Stimulated activated CD4-positive, alpha-beta T cell treated with anti-CD3 and anti-CD28 coated beads, Interleukin-4, amount 100 ng/mL, for 1 hour (primary cell): ENCODE measurements at regions not wholly inside any gene's neighbourhood (a gene's known extent, or its start where the extent isn't known, plus 50 kb on each side); places are given as distances from the start of the nearest gene placed in this dataset.
"Not testable (repeated sequence)": the region's sequence is repeated elsewhere in the genome, so short reads cannot be mapped to it uniquely, and the experiment has no call there.

Experiments used
- DNase-seq: peaks from one replicate; pipeline ENCODE4 v3.0.0-alpha.2; 2020

DNA sequence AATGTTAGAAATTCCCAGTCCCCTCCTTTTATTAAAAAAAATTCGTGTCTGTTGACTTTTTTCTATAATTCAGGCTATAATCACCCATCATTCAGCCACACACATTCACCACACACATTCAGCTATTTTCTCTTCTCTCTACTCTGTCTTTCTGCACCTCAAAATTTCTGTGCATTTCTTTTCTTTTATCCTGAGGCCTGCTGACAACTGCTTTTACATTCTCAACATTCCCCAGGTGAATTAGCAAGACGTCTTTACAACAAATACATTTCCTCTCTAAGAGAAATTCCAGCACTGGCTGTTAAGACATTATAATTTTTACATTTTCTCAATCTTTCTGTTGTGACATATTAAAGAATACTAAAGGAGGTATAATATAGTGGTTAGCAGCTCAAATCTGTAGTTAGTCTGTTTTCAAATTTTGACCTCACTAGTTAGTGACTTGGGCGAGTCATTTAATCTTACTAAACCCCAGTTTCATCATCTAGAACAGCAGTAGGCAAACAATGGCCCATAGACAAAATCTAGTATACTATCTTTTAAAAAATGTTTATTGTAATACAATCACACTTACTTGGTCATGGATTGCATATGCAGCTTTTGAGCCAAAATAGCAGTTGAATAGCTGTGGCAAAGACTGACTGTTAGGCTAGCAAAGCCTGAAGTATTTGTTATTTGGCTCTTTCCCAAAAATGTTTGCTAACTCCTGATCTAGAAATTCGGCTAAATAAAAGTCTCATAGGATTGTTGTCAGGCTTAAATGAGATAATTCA is 350.7 kb downstream of the NSUN3 start:
- no peak for DNase-seq

DNA sequence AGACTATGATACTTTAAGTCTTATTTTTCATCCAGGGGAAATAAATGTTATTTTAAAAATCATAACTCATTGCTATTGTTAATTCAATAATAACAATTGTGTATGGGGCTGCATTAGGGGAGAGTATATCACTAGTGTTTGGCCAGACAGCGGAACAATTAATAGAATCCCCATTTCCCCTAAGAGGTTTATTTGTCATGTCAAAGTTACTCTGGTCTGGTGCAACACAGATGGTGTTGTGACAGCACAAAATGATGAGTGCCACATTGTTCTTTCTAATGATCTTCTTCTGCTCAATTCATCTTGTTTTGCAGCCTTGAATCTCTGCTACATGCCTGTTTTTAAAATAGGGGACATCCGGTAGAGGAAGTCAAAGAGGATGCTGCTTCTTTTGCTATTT is 351.6 kb downstream of the NSUN3 start:
- DNase-seq, result no peak

- no peak for DNase-seq
Observed at GRCh38 chr3:94416768-94417167, 353.9 kb downstream of the NSUN3 start.

GRCh38 chr3:94417963-94418455 is 355.1 kb downstream of the NSUN3 start:
- DNase-seq, result no peak

GRCh38 chr3:94420931-94421330 is 358.1 kb downstream of the NSUN3 start:
- no peak for DNase-seq

DNA sequence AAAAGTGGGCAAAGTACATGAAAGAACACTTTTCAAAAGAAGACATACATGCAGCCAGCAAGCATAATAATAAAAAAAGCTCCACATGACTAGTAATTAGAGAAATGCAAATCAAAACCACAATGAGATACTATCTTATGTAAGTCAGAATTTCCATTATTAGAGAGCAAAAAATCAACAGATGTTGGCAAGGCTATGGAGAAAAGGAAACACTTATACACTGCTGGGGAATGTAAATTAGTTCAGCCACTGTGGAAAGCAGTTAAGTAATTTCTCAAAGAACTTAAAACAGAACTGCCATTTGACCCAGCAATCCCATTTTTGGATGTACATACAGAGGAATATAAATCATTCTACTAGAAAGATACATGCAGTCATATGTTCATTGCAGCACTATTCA is 360.7 kb downstream of the NSUN3 start:
- DNase-seq, result no peak

DNA sequence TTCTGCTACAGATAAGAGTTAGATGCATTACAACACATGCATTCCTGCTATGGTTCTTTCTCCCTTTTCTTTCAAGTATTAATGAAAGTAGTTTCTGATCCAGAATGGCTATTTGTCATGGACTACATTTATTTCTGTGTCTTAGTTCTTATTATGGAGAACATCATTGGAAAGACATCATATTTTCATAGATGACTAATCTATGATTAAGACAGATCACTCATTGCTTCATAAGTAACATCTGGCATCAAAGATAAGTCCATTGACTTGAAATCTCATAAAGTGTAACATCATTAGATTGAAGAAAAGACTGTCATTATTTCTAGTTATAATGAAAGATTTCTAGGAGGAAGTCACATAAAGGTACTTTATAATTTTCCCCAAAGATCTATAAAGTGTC is 366.7 kb downstream of the NSUN3 start:
- no peak for DNase-seq

DNA sequence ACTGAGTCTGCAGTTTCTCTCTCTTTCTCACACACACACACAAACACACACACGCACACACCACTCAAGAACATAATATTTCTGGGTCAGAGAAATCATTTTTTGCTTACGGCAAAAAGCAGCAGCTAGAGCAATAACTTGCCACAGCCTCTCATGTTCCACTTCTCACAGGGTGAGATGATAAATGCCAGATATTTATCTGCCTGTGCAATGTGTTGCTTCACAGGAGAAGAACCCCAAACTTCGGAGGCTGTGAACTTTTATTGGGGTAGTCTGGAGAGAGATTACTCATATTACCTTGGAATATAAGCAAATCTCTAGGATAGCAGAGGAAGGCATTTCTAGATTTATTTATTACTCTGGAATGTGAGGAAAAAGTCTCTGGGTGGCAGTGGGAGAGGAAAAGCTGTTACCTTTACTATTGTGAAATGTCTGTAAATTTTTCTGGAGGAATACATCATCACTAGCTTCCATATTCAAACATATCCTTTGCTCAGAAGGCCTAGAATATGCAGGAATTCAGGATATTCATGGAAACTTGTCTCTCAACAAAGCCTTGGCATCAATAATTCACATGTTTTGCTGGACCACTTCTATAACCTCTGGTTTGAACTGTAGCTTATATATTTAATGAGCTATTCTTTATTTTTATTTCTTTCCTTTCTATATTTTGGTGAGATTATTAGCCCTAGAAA is 369.2 kb downstream of the NSUN3 start:
- no peak for DNase-seq

GRCh38 chr3:94433811-94434210 is 370.9 kb downstream of the NSUN3 start:
- no peak for DNase-seq

- no peak for DNase-seq
Observed at GRCh38 chr3:94440767-94441493, 378.1 kb downstream of the NSUN3 start.

GRCh38 chr3:94441494-94441847 is 378.6 kb downstream of the NSUN3 start:
- no peak for DNase-seq

DNA sequence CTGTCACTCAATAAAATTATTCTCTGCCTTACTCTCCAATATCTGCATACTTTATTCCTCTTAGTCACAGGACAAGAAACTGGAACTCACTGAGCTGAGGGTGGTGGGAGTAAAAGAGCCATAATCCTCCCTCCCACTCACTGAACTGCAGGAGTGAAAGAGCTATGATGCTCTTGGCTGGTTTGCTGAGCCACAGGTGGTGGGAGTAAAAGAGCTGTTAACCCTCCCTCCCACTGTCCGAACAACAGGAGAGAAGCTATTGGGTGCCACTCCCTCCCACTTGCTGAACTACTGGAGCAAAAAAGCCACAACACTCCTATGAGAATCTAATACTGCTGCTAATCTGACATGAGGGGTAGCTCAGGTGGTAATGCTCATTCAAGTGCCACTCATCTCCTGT is 391.0 kb downstream of the NSUN3 start:
- no peak for DNase-seq

- no peak for DNase-seq
Observed at GRCh38 chr3:94459167-94459566, 396.3 kb downstream of the NSUN3 start.

GRCh38 chr3:94460931-94461330 is 398.1 kb downstream of the NSUN3 start:
- DNase-seq, result no peak

GRCh38 chr3:94462931-94463330 is 400.1 kb downstream of the NSUN3 start:
- DNase-seq, result no peak

DNA sequence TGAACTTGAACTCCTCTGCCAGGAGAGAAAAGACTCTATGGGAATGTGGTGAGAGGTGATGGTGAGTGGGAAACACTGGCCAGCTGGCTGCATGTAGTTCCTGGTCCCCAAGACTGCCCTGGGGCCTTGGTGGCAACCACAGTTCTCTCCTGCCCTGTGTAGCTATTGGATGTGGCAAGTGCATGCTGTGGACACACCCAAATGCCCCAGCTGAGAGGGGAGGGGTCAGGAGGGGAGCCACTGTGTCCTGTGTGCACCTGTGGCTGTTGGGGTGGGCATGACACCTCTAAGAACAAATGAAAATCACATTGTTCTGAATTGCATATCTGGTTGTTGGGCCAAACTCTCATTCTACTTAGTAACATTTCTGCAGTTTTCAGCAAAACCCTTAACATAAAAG is 409.6 kb downstream of the NSUN3 start:
- DNase-seq, result no peak

GRCh38 chr3:94481226-94481898 is 418.5 kb downstream of the NSUN3 start:
- no peak for DNase-seq

DNA sequence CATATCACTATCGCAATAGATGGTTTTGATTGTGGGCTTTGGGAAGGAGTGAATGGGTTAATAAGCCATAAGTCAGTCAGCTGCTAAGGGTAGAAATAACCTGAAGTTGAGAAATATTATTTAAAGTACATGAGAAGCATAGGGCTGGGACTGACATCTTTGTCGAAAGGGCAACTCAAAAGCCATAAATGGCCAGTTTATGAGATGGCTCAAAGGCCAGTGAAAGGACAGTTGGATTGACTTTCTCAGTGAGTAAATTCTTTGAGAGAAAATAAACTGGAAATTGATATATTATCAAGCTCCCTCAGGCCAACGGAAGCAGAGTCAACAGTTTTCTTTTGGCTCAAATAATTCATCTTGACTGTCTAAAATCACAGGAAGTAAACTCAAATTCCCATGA is 419.8 kb downstream of the NSUN3 start:
- DNase-seq, result no peak

DNA sequence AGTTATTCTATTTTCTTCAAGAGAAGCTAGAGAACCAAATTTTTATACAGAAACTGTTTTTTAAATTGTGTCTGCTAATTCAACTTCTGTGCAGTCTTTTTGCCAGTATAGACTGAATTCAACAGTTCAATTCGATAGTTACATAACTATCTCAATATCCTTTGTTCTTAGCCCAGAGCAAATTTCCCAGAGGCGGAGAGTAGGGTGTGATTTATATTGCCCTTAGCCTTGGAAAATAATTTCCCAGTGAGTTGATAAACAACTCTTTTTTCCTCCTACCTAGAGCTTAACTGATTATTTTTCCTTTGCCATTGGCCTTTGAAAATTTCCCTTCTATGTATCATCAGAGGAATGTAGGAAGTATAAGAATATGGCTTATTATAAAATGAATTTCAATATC is 420.5 kb downstream of the NSUN3 start:
- no peak for DNase-seq

DNA sequence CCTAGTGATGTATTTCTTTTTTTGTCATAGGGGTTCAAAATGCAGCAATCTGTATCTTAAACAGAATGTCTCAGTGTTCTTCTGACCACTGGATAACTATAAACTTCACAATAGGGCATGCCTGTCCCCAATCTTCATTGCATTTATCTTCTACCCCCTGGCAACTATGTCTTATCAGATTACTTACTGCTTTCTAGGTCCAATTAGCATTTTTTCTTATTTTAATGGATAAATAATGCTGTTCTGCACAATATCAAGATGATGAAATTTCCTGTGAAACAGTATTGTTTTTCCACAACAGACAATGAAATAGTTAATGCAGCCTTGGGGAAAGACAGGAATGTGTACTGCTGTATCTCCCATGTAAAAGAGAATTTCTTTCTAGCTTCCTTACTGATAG is 432.1 kb downstream of the NSUN3 start:
- DNase-seq, result no peak

- no peak for DNase-seq
Observed at GRCh38 chr3:94500146-94500545, 437.3 kb downstream of the NSUN3 start.

DNA sequence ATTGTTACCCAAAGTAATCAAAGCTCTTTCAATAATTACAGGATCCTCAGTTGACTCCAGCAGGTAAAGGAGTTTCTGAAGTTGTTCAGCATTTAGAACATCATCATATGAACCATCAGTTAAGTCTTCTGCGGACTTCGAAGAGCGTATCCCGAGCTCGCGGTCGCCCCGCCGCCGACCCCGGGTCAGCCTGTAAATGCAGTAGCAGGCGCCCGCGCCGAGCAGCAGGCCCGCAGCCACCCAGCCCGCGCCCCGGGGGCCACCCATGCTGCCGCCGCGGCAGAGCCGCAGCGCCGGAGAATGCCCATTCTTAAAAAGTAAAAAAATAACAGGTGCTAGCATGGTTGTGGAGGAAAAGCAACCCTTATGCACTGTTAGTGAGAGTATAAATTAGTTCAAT is 444.5 kb downstream of the NSUN3 start:
- not testable (repeated sequence) for DNase-seq

GRCh38 chr3:94512876-94513275 is 450.0 kb downstream of the NSUN3 start:
- DNase-seq, result no peak
